Vagina (tissue), 2 donors: ENCODE measurements at regions not wholly inside any gene's neighbourhood (a gene's known extent, or its start where the extent isn't known, plus 50 kb on each side); places are given as distances from the start of the nearest gene placed in this dataset.

ENCODE experiments used
- DNase-seq, 2 donors: peaks; one replicate each; pipeline ENCODE4 v3.0.0-alpha.2; 2017; ENCODE audit errors: extremely low spot score in 2 of 2
- H3K27ac ChIP-seq: fragments of 200-600 bp; sonication (generic); one replicate; pipeline ENCODE4 v1.5.1; 2019
- H3K27me3 ChIP-seq: fragments of 200-600 bp; sonication (generic); one replicate; pipeline ENCODE4 v1.5.1; 2019
- H3K36me3 ChIP-seq, 2 donors: fragments of 200-600 bp; sonication (generic); one replicate each; pipeline ENCODE4 v1.5.1; 2017 to 2019
- H3K4me1 ChIP-seq: fragments of 200-600 bp; sonication (generic); one replicate; pipeline ENCODE4 v1.5.1; 2019
- H3K4me3 ChIP-seq, 2 donors: fragments of 200-600 bp; sonication (generic); 1 replicate in 1 of 2; 2 replicates in 1 of 2; pipeline ENCODE4 v1.5.1; 2016 to 2019
- H3K9me3 ChIP-seq: fragments of 200-600 bp; sonication (generic); one replicate; pipeline ENCODE4 v1.5.1; 2019
- POLR2A ChIP-seq, 2 donors: fragments of 450-650 bp; IDR thresholded peaks; one replicate each; pipeline ENCODE4 v1.6.1; 2017; ENCODE audit warnings: antibody characterized with exemption in 2 of 2, mild to moderate bottlenecking in 2 of 2, moderate library complexity in 2 of 2
- POLR2AphosphoS5 ChIP-seq, 2 donors: sonication (generic); formaldehyde crosslinking; IDR thresholded peaks; one replicate each; pipeline ENCODE4 v1.9.0; 2017; ENCODE audit warnings: antibody characterized with exemption in 2 of 2, mild to moderate bottlenecking in 2 of 2, low read depth in 1 of 2; ENCODE audit not compliant: insufficient read depth in 1 of 2
- intact Hi-C: fragments of 100-400 bp; cut with DNase I; formaldehyde crosslinking; loops from one replicate; pipeline ENCODE4 v1.15.1; 2023
- TF ChIP-seq, protein P1 (sequence below), 3 experiments: fragments of 450-650 bp in 2 of 3; fragments of 200-600 bp in 1 of 3; sonication (generic) in 1 of 3; IDR thresholded peaks; one replicate each; pipeline ENCODE4 v1.5.1; 2017 to 2019; ENCODE audit warnings: antibody characterized with exemption in 3 of 3, mild to moderate bottlenecking in 2 of 3, moderate library complexity in 2 of 3

DNA sequence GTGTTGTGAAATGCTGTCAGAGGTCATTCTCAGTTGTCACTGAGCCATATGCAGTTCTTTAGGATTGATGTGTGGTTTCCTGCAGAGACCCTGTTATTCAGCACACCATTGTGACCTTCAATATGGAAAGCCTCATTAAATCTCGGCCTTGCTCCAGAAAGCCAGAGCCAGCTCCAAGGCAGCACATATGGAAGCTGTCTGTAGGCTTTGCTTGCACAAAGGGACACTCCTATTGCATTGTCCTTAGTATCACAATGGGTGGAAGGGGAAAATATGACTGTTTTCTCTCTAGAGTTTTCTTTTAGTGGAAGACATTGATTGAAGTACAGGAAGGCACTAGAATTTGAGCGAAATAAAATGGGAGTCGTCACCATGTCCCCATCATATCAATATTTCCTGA lies 179.0 kb downstream of the CEP135 start:
- Histone ChIP-seq H3K4me3 (no peak overlapping the region), H3K4me1 (no peaks in the 10 kb centered on the region), H3K27me3 (no peaks in the 10 kb centered on the region), H3K36me3 (no peaks in the 10 kb centered on the region), H3K9me3 (no peaks in the 10 kb centered on the region), H3K27ac (no peak overlapping the region)
- no peak for TF ChIP-seq POLR2AphosphoS5 (IDR thresholded peaks at IDR 0.05; ENCODE audit: insufficient read depth in 1 of 2, low read depth in 1 of 2)
- no peak for TF ChIP-seq POLR2A (IDR thresholded peaks at IDR 0.05)
- TF ChIP-seq, protein P1, sequence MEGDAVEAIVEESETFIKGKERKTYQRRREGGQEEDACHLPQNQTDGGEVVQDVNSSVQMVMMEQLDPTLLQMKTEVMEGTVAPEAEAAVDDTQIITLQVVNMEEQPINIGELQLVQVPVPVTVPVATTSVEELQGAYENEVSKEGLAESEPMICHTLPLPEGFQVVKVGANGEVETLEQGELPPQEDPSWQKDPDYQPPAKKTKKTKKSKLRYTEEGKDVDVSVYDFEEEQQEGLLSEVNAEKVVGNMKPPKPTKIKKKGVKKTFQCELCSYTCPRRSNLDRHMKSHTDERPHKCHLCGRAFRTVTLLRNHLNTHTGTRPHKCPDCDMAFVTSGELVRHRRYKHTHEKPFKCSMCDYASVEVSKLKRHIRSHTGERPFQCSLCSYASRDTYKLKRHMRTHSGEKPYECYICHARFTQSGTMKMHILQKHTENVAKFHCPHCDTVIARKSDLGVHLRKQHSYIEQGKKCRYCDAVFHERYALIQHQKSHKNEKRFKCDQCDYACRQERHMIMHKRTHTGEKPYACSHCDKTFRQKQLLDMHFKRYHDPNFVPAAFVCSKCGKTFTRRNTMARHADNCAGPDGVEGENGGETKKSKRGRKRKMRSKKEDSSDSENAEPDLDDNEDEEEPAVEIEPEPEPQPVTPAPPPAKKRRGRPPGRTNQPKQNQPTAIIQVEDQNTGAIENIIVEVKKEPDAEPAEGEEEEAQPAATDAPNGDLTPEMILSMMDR (IDR thresholded peaks at IDR 0.05), result no peak
- intact Hi-C loops, result no loop called here
- no peak for DNase-seq

DNA sequence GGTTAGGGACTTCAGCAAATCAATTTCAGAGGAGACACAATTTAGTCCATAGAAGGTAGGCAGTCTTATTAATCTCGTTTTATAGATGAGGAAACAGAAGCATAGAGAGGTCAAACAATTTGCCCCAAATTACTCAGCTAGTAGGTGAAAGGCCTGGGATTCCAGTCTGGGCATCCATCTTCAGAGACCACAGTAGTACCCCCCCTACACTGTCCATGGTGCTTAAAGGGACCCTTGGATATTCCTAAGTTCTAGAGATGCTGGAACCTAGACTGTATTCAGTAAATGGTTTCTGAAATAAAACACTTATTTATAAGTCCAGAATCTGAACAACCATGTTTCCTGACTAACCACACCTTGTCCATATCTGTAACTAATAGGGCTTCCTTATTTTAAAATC lies 174.8 kb downstream of the CEP135 start:
- no peaks in the 10 kb centered on the region for H3K9me3 ChIP-seq
- TF ChIP-seq, protein P1 (IDR thresholded peaks at IDR 0.05), result no peak
- TF ChIP-seq POLR2A (IDR thresholded peaks at IDR 0.05), result no peak
- no peak for TF ChIP-seq POLR2AphosphoS5 (IDR thresholded peaks at IDR 0.05; ENCODE audit: insufficient read depth in 1 of 2, low read depth in 1 of 2)
- H3K36me3 ChIP-seq, result no peaks in the 10 kb centered on the region
- H3K4me1 ChIP-seq, result no peaks in the 10 kb centered on the region
- H3K4me3 ChIP-seq, result no peak overlapping the region
- no peak overlapping the region for H3K27ac ChIP-seq
- DNase-seq, result no peak
- no peaks in the 10 kb centered on the region for H3K27me3 ChIP-seq
- intact Hi-C loops, result no loop called here

DNA sequence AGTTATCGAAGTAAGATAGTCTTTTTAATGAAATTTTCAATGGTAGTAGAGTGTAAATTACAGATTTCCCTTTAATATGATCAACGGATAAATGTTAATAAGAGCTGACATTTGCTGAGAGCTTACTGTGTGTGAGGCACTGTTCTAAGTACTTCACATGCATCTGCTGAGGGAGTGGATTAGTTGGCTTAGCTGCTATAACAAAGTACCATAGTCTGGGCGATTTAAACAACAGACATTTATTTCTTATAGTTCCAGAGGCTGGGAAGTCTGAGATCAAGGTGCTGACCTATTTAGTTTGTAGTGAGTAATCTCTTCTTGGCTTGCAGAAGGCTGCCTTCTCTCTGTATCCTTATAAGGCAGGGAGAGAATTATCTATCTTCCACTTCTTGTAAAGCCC lies 174.3 kb downstream of the CEP135 start:
- intact Hi-C loops, result no loop called here
- no peaks in the 10 kb centered on the region for H3K36me3 ChIP-seq
- no peak overlapping the region for H3K4me3 ChIP-seq
- no peaks in the 10 kb centered on the region for H3K4me1 ChIP-seq
- no peaks in the 10 kb centered on the region for H3K27me3 ChIP-seq
- H3K27ac ChIP-seq, result no peak overlapping the region
- no peak for DNase-seq
- TF ChIP-seq POLR2A (IDR thresholded peaks at IDR 0.05) (no peak), POLR2AphosphoS5 (IDR thresholded peaks at IDR 0.05; ENCODE audit: insufficient read depth in 1 of 2, low read depth in 1 of 2) (no peak)
- TF ChIP-seq, protein P1 (IDR thresholded peaks at IDR 0.05), result no peak
- no peaks in the 10 kb centered on the region for H3K9me3 ChIP-seq

DNA sequence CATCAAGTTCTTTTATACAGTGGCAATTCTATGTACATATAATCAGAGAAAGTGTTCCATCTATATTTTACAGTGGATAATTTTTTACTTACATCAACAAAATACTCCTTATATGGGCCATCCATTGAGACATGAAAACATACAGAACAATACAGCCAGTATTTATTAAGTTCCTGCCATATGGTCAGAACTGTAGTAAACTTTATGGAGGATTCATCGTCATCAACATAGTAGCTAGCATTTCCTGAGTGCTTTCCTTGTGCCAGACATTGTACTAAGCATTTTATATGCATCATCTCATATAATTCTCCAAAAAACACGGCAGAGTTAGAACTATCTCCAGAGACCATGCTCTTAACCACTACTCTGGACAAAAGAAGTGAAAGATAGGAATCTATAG lies 170.1 kb downstream of the CEP135 start:
- Histone ChIP-seq H3K27ac (no peak overlapping the region), H3K27me3 (no peaks in the 10 kb centered on the region), H3K9me3 (no peaks in the 10 kb centered on the region), H3K36me3 (no peaks in the 10 kb centered on the region), H3K4me3 (no peak overlapping the region), H3K4me1 (no peaks in the 10 kb centered on the region)
- no peak for DNase-seq
- TF ChIP-seq, protein P1 (IDR thresholded peaks at IDR 0.05), result no peak
- no peak for TF ChIP-seq POLR2AphosphoS5 (IDR thresholded peaks at IDR 0.05; ENCODE audit: insufficient read depth in 1 of 2, low read depth in 1 of 2)
- no peak for TF ChIP-seq POLR2A (IDR thresholded peaks at IDR 0.05)
- intact Hi-C loops, result no loop called here

DNA sequence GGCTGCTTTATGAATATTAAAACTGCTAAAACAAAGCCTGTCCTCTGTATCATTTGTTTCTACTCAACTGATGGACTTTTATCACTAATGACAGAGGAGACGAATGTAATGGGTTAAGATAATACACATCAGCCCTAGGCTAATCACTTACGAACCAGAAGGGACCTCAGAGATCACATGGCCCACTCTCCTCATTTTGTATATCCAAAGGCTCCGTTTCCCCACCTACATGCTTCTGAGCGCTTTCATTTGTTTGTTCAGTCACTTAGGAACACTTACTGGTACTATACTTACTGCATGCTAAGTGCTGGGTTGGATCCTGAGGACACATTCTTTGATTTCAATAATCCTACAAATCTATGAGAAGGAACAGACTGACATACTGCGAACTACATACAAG lies 169.3 kb downstream of the CEP135 start:
- DNase-seq, result no peak
- no peaks in the 10 kb centered on the region for H3K4me1 ChIP-seq
- H3K36me3 ChIP-seq, result no peaks in the 10 kb centered on the region
- H3K27ac ChIP-seq, result no peak overlapping the region
- no peaks in the 10 kb centered on the region for H3K9me3 ChIP-seq
- H3K4me3 ChIP-seq, result no peak overlapping the region
- TF ChIP-seq POLR2AphosphoS5 (IDR thresholded peaks at IDR 0.05; ENCODE audit: insufficient read depth in 1 of 2, low read depth in 1 of 2), result no peak
- no peaks in the 10 kb centered on the region for H3K27me3 ChIP-seq
- intact Hi-C loops, result no loop called here

DNA sequence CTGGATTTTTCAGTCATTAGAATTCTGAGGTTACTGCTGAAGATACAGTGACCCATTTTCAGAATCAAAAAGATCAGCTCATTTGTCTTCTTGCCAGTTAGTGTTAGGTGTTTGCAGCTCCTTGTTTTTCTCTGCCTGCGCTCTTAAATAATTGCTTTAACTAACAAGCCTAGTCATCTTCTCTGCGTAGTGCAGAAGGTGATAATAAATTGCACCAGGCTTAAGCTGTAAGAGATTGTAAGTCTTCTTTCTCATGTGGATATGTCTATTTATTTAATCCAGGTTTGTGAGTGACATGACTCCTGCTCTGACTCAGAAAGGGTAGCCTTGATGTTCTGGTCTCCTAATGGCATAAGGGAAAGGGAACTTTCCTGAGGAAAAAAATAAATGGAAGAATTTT lies 167.2 kb downstream of the CEP135 start:
- Histone ChIP-seq H3K4me1 (no peaks in the 10 kb centered on the region), H3K27ac (no peak overlapping the region), H3K36me3 (no peaks in the 10 kb centered on the region), H3K4me3 (no peak overlapping the region), H3K9me3 (no peaks in the 10 kb centered on the region), H3K27me3 (no peaks in the 10 kb centered on the region)
- intact Hi-C loops, result no loop called here
- DNase-seq, result no peak
- TF ChIP-seq POLR2A (IDR thresholded peaks at IDR 0.05), result no peak
- TF ChIP-seq, protein P1 (IDR thresholded peaks at IDR 0.05), result no peak
